Liver (tissue), 3 donors: ENCODE measurements at regions not wholly inside any gene's neighbourhood (a gene's known extent, or its start where the extent isn't known, plus 50 kb on each side); places are given as distances from the start of the nearest gene placed in this dataset.

ENCODE experiments used
- CTCF ChIP-seq: fragments of 150-350 bp; IDR thresholded peaks from 2 replicates; pipeline ENCODE4 v1.5.1; 2017; ENCODE audit warnings: improper control_type of control experiment, low read depth, low read length; ENCODE audit not compliant: missing input control
- HNF4A ChIP-seq, 2 donors: conservative IDR thresholded peaks; 2 replicates each; pipeline ENCODE4 v1.6.1; 2016; ENCODE audit warnings: antibody characterized with exemption in 2 of 2, mild to moderate bottlenecking in 2 of 2
- TF ChIP-seq, protein P1 (sequence below): IDR thresholded peaks from 2 replicates; pipeline ENCODE4 v1.6.1; 2016; ENCODE audit warnings: antibody characterized with exemption
- donor health status: healthy.
- donor health status: healthy.

DNA sequence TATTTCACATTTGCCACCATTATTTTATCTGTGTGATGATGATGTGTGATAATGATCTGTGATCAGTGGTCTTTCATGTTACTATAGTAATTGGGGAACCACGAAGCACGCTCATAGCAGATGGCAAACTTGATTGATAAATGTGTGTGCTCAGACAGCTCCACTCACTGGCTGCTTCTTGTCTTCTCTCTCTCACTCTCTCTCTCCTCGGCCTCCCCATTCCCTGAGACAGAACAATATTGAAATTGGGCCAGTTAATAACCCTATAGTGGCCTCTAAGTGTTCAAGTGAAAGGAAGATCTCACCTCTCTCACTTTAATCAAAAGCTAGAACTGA, 60.7 kb upstream of the RAPGEF4 start:
- TF ChIP-seq CTCF (no peak), HNF4A (conservative IDR thresholded peaks at IDR 0.05) (no peak)
- TF ChIP-seq, protein P1, sequence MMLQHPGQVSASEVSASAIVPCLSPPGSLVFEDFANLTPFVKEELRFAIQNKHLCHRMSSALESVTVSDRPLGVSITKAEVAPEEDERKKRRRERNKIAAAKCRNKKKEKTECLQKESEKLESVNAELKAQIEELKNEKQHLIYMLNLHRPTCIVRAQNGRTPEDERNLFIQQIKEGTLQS: no peak
